OCI-LY3 (cell line): ENCODE measurements at regions not wholly inside any gene's neighbourhood (a gene's known extent, or its start where the extent isn't known, plus 50 kb on each side); places are given as distances from the start of the nearest gene placed in this dataset.

ENCODE experiments used
- H2AFZ ChIP-seq: fragments of 200-600, 300-600 bp; shearing (Covaris generic); 2 replicates; pipeline ENCODE4 v1.6.0; 2014; ENCODE audit warnings: antibody characterized with exemption, low read depth, low read length
- H3K27ac ChIP-seq: fragments of 200-600, 300-600 bp; sonication (generic); 2 replicates; pipeline ENCODE4 v1.5.1; 2014; ENCODE audit warnings: mild to moderate bottlenecking, low read length, moderate library complexity, mixed read lengths
- H3K27me3 ChIP-seq: fragments of 200-600, 300-600 bp; sonication (generic); 2 replicates; pipeline ENCODE4 v1.6.1; 2014; ENCODE audit warnings: low read depth, low read length, mixed read lengths
- H3K36me3 ChIP-seq: fragments of 200-600, 300-600 bp; sonication (generic); replicated peaks from 2 replicates; pipeline ENCODE3; 2014; ENCODE audit warnings: low read depth, low read length, mixed read lengths
- H3K4me1 ChIP-seq: fragments of 300-600, 200-600 bp; sonication (generic); 2 replicates; pipeline ENCODE4 v1.6.1; 2014; ENCODE audit warnings: low read length, mixed read lengths
- H3K4me2 ChIP-seq: fragments of 200-600, 300-600 bp; sonication (generic); 2 replicates; pipeline ENCODE4 v1.6.1; 2014; ENCODE audit warnings: low read length, mixed read lengths
- H3K4me3 ChIP-seq: fragments of 300-600, 200-600 bp; sonication (generic); 2 replicates; pipeline ENCODE4 v1.5.1; 2014; ENCODE audit warnings: antibody characterized with exemption, mild to moderate bottlenecking, low read length, moderate library complexity
- H3K79me2 ChIP-seq: fragments of 300-600, 200-600 bp; shearing (Covaris generic); 2 replicates; pipeline ENCODE4 v1.6.1; 2014; ENCODE audit warnings: mild to moderate bottlenecking, low read length, mixed read lengths
- H3K9ac ChIP-seq: fragments of 300-600, 200-600 bp; shearing (Covaris generic); 2 replicates; pipeline ENCODE4 v1.6.0; 2014; ENCODE audit warnings: mild to moderate bottlenecking, low read length, moderate library complexity
- H3K9me3 ChIP-seq: fragments of 200-600, 300-600 bp; shearing (Covaris generic); 2 replicates; pipeline ENCODE4 v1.6.1; 2014; ENCODE audit warnings: low read length, mixed read lengths; ENCODE audit not compliant: insufficient read depth
- H4K20me1 ChIP-seq: fragments of 200-600, 300-600 bp; sonication (generic); 2 replicates; pipeline ENCODE4 v1.6.1; 2016; ENCODE audit warnings: low read length, mixed read lengths; ENCODE audit not compliant: insufficient read depth
- EZH2phosphoT487 ChIP-seq: fragments of 200-600 bp; shearing (Covaris generic); IDR thresholded peaks from 2 replicates; pipeline ENCODE4 v1.6.1; 2018; ENCODE audit warnings: antibody characterized with exemption, mixed run types, low read depth
- TF ChIP-seq, protein P1 (sequence below): fragments of 200-600, 300-600 bp; sonication (generic); IDR thresholded peaks from 2 replicates; pipeline ENCODE4 v1.5.1; 2014; ENCODE audit warnings: antibody characterized with exemption, low read length, low read depth

DNA sequence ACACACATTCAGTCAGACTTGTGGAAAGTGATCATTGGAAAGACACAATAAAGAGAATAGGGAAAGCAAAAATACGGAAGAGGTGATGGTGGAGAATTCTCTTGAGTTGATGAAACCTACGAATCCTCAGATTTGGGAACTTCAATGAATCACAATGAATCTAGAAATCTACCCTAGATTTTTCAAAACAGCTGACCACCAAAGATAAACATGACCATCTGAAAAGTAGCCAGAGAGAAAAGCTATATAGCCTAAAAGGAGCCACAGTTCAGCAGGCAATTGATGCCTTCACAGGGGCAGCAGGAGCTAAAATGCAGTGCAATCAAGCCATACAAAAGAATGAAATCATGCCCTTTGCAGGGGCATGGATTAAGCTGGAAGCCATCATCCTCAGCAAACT, 170.6 kb upstream of the RUNX1 start:
- Histone ChIP-seq H3K79me2 (no peaks in the 10 kb centered on the region), H3K36me3 (peaks cover 8% of the 10 kb centered on the region), H3K4me1 (peaks cover 31% of the 10 kb centered on the region), H3K4me3 (no peak overlapping the region), H3K27me3 (no peaks in the 10 kb centered on the region), H4K20me1 (no peaks in the 10 kb centered on the region), H3K9me3 (no peaks in the 10 kb centered on the region), H3K4me2 (no peak overlapping the region), H3K9ac (no peak overlapping the region), H2AFZ (no peak overlapping the region), H3K27ac (no peak overlapping the region)
- TF ChIP-seq EZH2phosphoT487 = no peak
- TF ChIP-seq, protein P1, sequence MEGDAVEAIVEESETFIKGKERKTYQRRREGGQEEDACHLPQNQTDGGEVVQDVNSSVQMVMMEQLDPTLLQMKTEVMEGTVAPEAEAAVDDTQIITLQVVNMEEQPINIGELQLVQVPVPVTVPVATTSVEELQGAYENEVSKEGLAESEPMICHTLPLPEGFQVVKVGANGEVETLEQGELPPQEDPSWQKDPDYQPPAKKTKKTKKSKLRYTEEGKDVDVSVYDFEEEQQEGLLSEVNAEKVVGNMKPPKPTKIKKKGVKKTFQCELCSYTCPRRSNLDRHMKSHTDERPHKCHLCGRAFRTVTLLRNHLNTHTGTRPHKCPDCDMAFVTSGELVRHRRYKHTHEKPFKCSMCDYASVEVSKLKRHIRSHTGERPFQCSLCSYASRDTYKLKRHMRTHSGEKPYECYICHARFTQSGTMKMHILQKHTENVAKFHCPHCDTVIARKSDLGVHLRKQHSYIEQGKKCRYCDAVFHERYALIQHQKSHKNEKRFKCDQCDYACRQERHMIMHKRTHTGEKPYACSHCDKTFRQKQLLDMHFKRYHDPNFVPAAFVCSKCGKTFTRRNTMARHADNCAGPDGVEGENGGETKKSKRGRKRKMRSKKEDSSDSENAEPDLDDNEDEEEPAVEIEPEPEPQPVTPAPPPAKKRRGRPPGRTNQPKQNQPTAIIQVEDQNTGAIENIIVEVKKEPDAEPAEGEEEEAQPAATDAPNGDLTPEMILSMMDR = no peak

DNA sequence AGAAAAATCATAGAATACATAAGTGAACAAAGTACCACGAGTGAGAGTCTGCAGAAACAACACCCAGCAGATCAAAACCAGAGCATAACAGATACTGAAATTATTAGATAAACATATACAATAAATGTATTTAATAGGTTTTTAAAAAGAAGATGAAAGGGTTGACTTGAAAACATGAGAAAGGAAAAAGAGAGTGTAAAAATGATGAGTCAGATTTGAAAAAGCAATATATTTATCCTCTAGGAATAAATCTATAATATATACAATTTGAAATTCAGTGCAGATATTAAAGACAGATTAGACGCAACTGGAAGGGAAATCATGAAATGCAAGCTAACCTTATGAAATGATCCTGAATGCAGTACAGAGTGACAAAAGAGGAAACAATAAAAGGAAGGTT, 170.2 kb upstream of the RUNX1 start:
- H3K27me3 ChIP-seq = no peaks in the 10 kb centered on the region
- no peak overlapping the region for H3K27ac ChIP-seq
- H3K9me3 ChIP-seq = no peaks in the 10 kb centered on the region
- no peak overlapping the region for H2AFZ ChIP-seq
- H3K4me2 ChIP-seq = no peak overlapping the region
- peaks cover 8% of the 10 kb centered on the region for H3K36me3 ChIP-seq
- no peaks in the 10 kb centered on the region for H3K79me2 ChIP-seq
- no peak overlapping the region for H3K9ac ChIP-seq
- no peak overlapping the region for H3K4me3 ChIP-seq
- no peaks in the 10 kb centered on the region for H4K20me1 ChIP-seq
- peaks cover 31% of the 10 kb centered on the region for H3K4me1 ChIP-seq
- TF ChIP-seq, protein P1 = no peak
- TF ChIP-seq EZH2phosphoT487 = no peak

GRCh38 chr21:35217504-35218060, 168.5 kb upstream of the RUNX1 start:
- no peak overlapping the region for H3K4me2 ChIP-seq
- no peak overlapping the region for H3K9ac ChIP-seq
- H3K27ac ChIP-seq = no peak overlapping the region
- H2AFZ ChIP-seq = no peak overlapping the region
- no peak overlapping the region for H3K4me3 ChIP-seq
- H3K79me2 ChIP-seq = no peaks in the 10 kb centered on the region
- H3K36me3 ChIP-seq = peaks cover 8% of the 10 kb centered on the region
- H3K27me3 ChIP-seq = no peaks in the 10 kb centered on the region
- TF ChIP-seq EZH2phosphoT487 = no peak
- TF ChIP-seq, protein P1 = no peak
- H3K4me1 ChIP-seq = peaks cover 27% of the 10 kb centered on the region
- no peaks in the 10 kb centered on the region for H4K20me1 ChIP-seq
- H3K9me3 ChIP-seq = no peaks in the 10 kb centered on the region

- Histone ChIP-seq H3K9me3 (no peaks in the 10 kb centered on the region), H4K20me1 (no peaks in the 10 kb centered on the region), H3K79me2 (no peaks in the 10 kb centered on the region), H3K36me3 (peaks cover 8% of the 10 kb centered on the region), H3K4me2 (no peak overlapping the region), H3K9ac (no peak overlapping the region), H3K27me3 (no peaks in the 10 kb centered on the region), H3K4me3 (no peak overlapping the region), H3K4me1 (peaks cover 27% of the 10 kb centered on the region), H3K27ac (no peak overlapping the region), H2AFZ (no peak overlapping the region)
- no peak for TF ChIP-seq EZH2phosphoT487
- TF ChIP-seq, protein P1 = no peak
Observed at GRCh38 chr21:35216996-35217395, 167.9 kb upstream of the RUNX1 start.
